Esophagus muscularis mucosa (tissue), 3 donors: ENCODE measurements at regions not wholly inside any gene's neighbourhood (a gene's known extent, or its start where the extent isn't known, plus 50 kb on each side); places are given as distances from the start of the nearest gene placed in this dataset.

Experiments
- POLR2A ChIP-seq: fragments of 450-650 bp; IDR thresholded peaks from one replicate; pipeline ENCODE4 v1.6.1; 2017; ENCODE audit warnings: antibody characterized with exemption, moderate library complexity, mild to moderate bottlenecking, low read depth
- POLR2AphosphoS5 ChIP-seq, 2 donors: sonication (generic); formaldehyde crosslinking; IDR thresholded peaks; one replicate each; pipeline ENCODE4 v1.6.1; 2017; ENCODE audit warnings: antibody characterized with exemption in 2 of 2
- TF ChIP-seq, protein P1 (sequence below), 3 experiments: fragments of 200-600 bp in 2 of 3; fragments of 450-650 bp in 1 of 3; sonication (generic) in 2 of 3; IDR thresholded peaks; one replicate each; pipeline ENCODE4 v1.5.1; 2017 to 2019; ENCODE audit warnings: antibody characterized with exemption in 3 of 3, mild to moderate bottlenecking in 2 of 3, moderate library complexity in 1 of 3

DNA sequence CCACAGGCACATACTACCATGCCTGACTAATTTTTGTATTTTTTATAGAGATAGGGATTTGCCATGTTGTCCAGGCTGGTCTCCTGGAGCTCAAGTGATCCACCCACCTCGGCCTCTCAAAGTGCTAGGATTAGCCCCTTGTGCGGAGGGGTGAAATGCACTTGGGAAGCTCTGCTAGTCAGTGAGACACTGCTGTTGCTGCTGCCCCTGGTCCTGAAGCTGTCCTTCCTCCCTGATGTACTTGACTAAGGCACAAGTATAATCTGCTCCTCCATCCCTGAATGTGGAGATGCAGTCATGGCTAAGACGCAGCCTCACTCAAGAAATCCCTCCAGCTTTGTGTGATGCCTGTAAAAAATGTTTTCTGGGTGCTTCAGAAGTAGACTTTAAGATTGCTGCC, 124.5 kb downstream of the KCTD15 start:
- TF ChIP-seq POLR2A (no peak), POLR2AphosphoS5 (IDR thresholded peaks at IDR 0.05) (no peak)
- TF ChIP-seq, protein P1, sequence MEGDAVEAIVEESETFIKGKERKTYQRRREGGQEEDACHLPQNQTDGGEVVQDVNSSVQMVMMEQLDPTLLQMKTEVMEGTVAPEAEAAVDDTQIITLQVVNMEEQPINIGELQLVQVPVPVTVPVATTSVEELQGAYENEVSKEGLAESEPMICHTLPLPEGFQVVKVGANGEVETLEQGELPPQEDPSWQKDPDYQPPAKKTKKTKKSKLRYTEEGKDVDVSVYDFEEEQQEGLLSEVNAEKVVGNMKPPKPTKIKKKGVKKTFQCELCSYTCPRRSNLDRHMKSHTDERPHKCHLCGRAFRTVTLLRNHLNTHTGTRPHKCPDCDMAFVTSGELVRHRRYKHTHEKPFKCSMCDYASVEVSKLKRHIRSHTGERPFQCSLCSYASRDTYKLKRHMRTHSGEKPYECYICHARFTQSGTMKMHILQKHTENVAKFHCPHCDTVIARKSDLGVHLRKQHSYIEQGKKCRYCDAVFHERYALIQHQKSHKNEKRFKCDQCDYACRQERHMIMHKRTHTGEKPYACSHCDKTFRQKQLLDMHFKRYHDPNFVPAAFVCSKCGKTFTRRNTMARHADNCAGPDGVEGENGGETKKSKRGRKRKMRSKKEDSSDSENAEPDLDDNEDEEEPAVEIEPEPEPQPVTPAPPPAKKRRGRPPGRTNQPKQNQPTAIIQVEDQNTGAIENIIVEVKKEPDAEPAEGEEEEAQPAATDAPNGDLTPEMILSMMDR (IDR thresholded peaks at IDR 0.05) = no peak
